ENCODE measurements at regions not wholly inside any gene's neighbourhood (a gene's known extent, or its start where the extent isn't known, plus 50 kb on each side); places are given as distances from the start of the nearest gene placed in this dataset.
"Not testable (repeated sequence)": the region's sequence is repeated elsewhere in the genome, so short reads cannot be mapped to it uniquely, and the experiment has no call there.

GRCh38 chr19:14283813-14284520, 78.0 kb upstream of the ADGRL1 start:
- not testable (repeated sequence) for DNase-seq

- not testable (repeated sequence) for DNase-seq
Observed at GRCh38 chr19:14279270-14279669, 73.3 kb upstream of the ADGRL1 start.

- DNase-seq = no peak
Observed at GRCh38 chr19:14277608-14278007, 71.6 kb upstream of the ADGRL1 start.

- DNase-seq = not testable (repeated sequence)
Observed at GRCh38 chr19:14275823-14276222, 69.9 kb upstream of the ADGRL1 start.

- DNase-seq = no peak
Observed at GRCh38 chr19:14272623-14273022, 66.7 kb upstream of the ADGRL1 start.

- DNase-seq = no peak
Observed at GRCh38 chr19:14271840-14272239, 65.9 kb upstream of the ADGRL1 start.

- not testable (repeated sequence) for DNase-seq
Observed at GRCh38 chr19:14270557-14270956, 64.6 kb upstream of the ADGRL1 start.

- DNase-seq = no peak
Observed at GRCh38 chr19:14267224-14267741, 61.3 kb upstream of the ADGRL1 start.

GRCh38 chr19:14266208-14266607, 60.2 kb upstream of the ADGRL1 start:
- not testable (repeated sequence) for DNase-seq

- DNase-seq = no peak
Observed at GRCh38 chr19:14265290-14266036, 59.5 kb upstream of the ADGRL1 start.

GRCh38 chr19:14255902-14256649, 50.1 kb upstream of the ADGRL1 start:
- not testable (repeated sequence) for DNase-seq

All from NCI-H2029 (cell line).